Islet precursor cell (in vitro differentiated cells): ENCODE measurements at regions not wholly inside any gene's neighbourhood (a gene's known extent, or its start where the extent isn't known, plus 50 kb on each side); places are given as distances from the start of the nearest gene placed in this dataset.

Experiments
- DNase-seq: peaks from one replicate; pipeline ENCODE4 v3.0.0-alpha.2; 2018

DNA sequence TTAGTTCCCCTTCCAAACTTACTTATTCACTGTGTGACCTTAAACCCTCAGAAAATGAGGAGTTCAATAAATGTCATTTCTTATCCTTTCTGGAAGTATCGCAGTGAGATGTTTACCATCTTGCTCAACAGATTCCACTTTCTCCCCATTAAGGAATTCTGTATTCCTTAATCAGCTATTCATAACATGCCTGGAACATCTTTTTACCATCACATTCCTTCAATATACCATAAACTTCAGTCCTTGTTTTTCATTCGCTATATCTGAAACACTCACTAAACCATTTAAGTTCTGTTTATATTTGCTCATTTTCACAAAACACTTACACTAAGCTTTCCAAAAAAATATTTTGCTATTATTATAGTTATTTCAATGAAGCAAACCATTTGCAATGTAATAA, 1158.6 kb downstream of the CDH12 start:
- no peak for DNase-seq

GRCh38 chr5:21693591-21693990, 1159.6 kb downstream of the CDH12 start:
- DNase-seq = no peak

GRCh38 chr5:21689587-21689986, 1163.6 kb downstream of the CDH12 start:
- no peak for DNase-seq

DNA sequence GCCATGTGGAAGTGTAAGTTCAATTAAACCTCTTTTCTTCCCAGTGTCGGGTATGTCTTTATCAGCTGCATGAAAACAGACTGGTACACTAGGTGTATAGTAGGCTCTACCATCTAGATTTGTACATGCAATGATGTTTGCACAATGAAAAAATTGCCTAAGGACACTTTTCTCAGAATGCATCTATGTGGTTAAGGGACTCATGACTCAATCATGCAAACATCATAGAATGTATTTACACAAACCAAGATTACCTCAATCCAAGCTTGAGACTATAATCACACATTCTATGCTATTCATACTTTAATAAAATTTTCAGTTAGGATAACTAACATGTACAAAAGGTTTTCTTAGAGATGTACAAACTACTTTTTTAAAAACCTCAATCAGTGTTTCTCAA, 1164.5 kb downstream of the CDH12 start:
- no peak for DNase-seq

DNA sequence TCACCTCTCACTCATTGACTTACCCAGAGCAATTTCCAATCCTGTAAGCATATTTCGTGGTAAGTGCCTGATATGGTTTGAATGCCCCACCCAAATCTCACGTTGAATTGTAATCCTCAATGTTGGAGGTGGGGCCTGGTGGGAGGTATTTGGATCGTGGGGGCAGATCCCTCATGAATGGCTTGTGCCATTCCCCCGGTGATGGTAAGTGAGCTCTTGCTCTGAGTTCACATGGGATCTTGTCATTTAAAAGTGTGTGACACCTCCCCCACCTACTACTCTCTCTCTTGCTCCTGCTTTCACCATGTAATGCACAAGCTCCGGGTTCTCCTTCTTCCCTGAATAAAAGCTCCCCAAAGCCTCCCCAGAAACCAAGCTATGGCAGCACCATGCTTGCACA, 1165.5 kb downstream of the CDH12 start:
- DNase-seq = no peak

- no peak for DNase-seq
These were observed 1166.4 kb downstream of the CDH12 start for GRCh38 chr5:21686706-21687105.

- DNase-seq = no peak
These were observed 1167.6 kb downstream of the CDH12 start for GRCh38 chr5:21685522-21685921.

- no peak for DNase-seq
These were observed 1168.2 kb downstream of the CDH12 start for GRCh38 chr5:21684992-21685391.

- no peak for DNase-seq
These were observed 1171.2 kb downstream of the CDH12 start for GRCh38 chr5:21681911-21682310.

DNA sequence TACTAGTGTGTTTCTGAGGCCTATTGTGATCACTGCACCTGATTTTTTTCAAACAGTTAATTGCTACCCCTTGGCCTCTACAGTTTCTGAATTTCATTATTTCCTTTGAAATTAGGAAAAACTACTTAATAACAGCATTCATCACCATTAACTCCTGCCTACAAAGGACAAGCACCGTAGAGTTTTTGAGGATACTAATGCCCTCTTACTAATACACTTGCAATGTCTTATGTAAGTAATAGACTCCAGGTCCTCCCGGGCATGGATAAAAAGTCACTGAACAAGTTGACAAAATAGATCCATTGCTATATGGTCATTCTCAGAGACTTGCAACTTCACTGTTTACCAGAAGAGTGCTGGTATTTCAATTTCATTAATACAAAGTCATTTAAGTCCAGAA, 1172.5 kb downstream of the CDH12 start:
- no peak for DNase-seq

- DNase-seq = no peak
These were observed 1172.9 kb downstream of the CDH12 start for GRCh38 chr5:21680196-21680595.

- DNase-seq = no peak
These were observed 1174.6 kb downstream of the CDH12 start for GRCh38 chr5:21678526-21678925.

GRCh38 chr5:21672911-21673310, 1180.2 kb downstream of the CDH12 start:
- DNase-seq = no peak

GRCh38 chr5:21672360-21672759, 1180.8 kb downstream of the CDH12 start:
- no peak for DNase-seq

GRCh38 chr5:21665524-21665923, 1187.6 kb downstream of the CDH12 start:
- no peak for DNase-seq

GRCh38 chr5:21663082-21663481, 1190.1 kb downstream of the CDH12 start:
- DNase-seq = no peak

DNA sequence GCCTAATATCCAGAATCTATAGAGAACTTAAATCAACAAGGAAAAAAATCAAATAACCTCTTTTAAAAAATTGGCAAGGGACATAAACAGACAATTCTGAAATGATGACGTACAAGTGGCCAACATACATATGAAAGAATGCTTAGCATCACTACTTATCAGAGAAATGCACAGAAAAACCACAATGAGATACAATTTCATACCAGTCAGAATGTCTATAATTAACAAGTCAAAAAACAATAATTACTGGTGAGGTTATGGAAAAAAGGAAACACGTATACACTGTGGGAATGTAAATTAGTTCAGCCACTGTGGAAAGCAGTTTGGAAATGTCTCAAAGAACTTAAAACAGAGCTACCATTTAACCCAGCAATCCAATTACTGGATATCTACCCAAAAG, 1192.0 kb downstream of the CDH12 start:
- DNase-seq = no peak

DNA sequence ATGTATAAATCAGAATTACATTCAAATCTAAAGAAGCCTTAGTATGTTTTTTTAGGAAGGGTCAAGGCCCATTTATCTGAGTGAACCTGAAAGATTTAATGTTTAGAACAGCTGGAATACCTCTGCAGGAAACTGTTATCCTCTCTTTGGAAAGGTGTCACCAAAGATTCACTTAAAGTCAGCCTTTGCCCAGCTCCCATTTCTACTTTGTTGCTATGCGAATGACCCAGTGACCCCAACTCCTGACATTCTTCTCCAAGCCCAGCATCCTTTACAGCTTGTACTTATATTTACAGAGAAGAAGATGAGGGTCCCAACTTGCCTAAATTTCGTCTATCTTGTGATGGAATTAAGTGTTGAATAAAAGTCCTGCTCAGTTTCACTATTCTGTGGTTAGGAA, 1198.6 kb downstream of the CDH12 start:
- no peak for DNase-seq

- no peak for DNase-seq
These were observed 1203.2 kb downstream of the CDH12 start for GRCh38 chr5:21649969-21650368.

- no peak for DNase-seq
These were observed 1206.7 kb downstream of the CDH12 start for GRCh38 chr5:21646469-21646868.

DNA sequence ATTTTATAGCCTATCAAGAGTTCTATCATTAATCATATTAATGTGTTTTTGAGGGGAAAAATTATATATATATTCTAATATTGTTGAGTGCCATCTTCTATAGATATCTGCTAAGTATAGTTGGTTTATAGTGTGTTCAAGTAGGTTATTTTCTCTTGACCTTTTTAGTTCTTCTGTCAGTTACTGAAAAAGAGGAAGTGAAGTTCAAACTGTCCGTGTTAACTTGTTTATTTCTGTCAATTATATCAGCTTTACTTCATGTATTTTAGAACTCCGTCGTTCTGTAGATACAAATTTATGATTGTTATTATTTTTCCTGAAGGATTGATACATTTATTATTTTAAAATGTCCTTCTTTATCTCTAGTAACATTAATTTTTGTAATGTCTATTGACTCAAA, 1209.1 kb downstream of the CDH12 start:
- DNase-seq = no peak

DNA sequence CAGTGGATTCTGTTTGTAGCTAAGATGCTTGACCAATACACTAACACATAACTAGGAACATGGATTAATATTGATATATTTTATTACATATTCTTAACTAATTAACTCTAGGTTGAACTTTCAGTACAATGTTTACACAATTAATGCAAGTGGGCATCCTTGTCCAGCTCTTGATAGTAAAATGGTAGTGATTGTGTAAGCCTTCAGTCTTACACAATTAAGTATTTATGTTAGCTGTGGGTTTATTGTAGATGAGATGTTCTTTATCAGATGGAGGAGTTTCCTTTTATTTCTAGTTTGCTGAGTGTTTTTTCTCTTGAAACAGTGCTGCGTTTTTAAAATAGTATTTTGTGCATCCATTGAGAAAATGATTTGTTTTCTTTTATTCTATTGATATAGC, 1210.8 kb downstream of the CDH12 start:
- no peak for DNase-seq

- no peak for DNase-seq
These were observed 1229.3 kb downstream of the CDH12 start for GRCh38 chr5:21623831-21624230.

- DNase-seq = no peak
These were observed 1237.9 kb downstream of the CDH12 start for GRCh38 chr5:21615195-21615765.

DNA sequence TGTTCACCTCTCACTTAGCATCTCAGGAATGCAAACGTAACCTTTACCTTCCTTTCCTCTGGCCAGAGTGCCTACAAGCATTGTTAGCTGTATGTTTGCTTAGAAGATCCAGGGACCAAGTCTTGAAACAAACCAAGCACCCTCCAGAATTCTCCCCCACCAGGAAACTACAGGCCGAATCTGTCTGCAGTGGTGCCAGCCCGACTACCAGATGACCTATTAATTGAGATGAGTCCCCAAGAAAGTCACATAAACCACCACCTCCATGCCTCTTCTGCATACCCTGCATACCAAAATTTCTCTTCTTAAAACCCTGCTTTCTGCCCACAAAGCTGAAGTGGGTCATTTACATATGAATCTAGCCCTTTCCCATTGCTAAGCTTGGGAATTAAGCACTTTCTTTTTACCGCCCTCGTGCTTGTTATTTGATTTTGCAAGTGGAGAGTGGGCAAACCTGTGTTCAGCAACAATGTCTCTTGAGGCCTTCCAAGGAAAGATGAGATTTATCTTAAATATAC, 1239.1 kb downstream of the CDH12 start:
- DNase-seq = peak; percentile 71

DNA sequence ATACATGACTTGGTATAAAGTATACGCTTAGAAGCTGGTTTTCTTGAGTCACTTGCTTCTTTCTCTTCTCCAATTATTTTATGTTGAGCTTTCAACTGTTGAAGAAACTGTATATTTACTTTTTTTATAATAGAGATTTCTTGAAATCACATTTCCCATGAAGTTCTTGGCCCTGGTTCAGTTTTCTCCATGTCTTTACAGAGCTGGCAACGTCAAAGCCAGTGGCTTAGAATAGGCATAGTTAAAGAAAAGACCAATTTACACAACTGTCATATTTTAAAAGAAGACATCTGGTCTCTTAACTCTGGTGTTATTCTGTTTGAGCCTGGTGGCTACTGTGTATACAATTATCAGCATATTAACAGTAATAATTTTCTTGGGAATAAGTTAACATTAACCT, 1249.3 kb downstream of the CDH12 start:
- no peak for DNase-seq
